RWPE1 (cell line): ENCODE measurements at regions not wholly inside any gene's neighbourhood (a gene's known extent, or its start where the extent isn't known, plus 50 kb on each side); places are given as distances from the start of the nearest gene placed in this dataset.

Source experiments
- CTCF ChIA-PET: fragments of 350-600 bp; sonication (Branson Sonifier 250); formaldehyde crosslinking; extraction: SDS; loops from one replicate; lab custom pipeline; 2021; lab: Yijun Ruan, JAX
- POLR2A ChIA-PET: fragments of 400-600 bp; formaldehyde crosslinking; extraction: SDS; loops from one replicate; lab custom pipeline; 2020; ENCODE audit warnings: antibody characterized with exemption; ENCODE audit not compliant: low non-redundant PET; lab: Yijun Ruan, JAX
- DNase-seq: peaks from one replicate; pipeline ENCODE4 v3.0.0; 2012; ENCODE audit warnings: low spot score
- H3K27ac ChIP-seq: fragments of 450-650 bp; 2 replicates; pipeline ENCODE4 v1.5.1; 2017
- TF ChIP-seq, protein P1 (sequence below): fragments of 450-650 bp; conservative IDR thresholded peaks from 2 replicates; pipeline ENCODE4 v1.5.1; 2017; ENCODE audit warnings: low read depth, mild to moderate bottlenecking

DNA sequence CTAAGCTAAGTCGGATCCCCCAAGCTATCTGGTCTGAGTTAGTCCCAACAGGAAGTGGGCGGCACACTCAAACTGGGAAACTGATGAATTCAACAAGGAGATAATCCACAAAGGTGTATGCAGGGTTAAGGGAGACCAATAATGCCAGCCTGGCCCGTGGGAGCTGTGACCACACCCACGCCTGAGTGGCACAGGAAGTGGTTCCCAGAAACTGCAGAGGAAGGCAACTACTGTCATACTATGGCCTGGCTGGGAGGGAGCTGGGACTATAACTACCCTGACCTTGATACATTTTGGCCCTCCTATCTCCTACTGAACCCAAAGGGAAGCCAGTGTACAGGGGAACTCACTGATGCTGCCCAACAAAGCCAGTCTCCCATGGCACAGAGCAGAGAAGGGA, 85.5 kb upstream of the TDRD3 start:
- DNase-seq: no peak
- TF ChIP-seq, protein P1, sequence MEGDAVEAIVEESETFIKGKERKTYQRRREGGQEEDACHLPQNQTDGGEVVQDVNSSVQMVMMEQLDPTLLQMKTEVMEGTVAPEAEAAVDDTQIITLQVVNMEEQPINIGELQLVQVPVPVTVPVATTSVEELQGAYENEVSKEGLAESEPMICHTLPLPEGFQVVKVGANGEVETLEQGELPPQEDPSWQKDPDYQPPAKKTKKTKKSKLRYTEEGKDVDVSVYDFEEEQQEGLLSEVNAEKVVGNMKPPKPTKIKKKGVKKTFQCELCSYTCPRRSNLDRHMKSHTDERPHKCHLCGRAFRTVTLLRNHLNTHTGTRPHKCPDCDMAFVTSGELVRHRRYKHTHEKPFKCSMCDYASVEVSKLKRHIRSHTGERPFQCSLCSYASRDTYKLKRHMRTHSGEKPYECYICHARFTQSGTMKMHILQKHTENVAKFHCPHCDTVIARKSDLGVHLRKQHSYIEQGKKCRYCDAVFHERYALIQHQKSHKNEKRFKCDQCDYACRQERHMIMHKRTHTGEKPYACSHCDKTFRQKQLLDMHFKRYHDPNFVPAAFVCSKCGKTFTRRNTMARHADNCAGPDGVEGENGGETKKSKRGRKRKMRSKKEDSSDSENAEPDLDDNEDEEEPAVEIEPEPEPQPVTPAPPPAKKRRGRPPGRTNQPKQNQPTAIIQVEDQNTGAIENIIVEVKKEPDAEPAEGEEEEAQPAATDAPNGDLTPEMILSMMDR: no peak
- ChIA-PET CTCF (interaction anchor here (0.6 kb wide), 1 partner anchor 405 kb away, joined by 3 read pairs; no protein-coding TSS in a partner anchor), POLR2A (no interaction called here)
- H3K27ac ChIP-seq: no peak overlapping the region

DNA sequence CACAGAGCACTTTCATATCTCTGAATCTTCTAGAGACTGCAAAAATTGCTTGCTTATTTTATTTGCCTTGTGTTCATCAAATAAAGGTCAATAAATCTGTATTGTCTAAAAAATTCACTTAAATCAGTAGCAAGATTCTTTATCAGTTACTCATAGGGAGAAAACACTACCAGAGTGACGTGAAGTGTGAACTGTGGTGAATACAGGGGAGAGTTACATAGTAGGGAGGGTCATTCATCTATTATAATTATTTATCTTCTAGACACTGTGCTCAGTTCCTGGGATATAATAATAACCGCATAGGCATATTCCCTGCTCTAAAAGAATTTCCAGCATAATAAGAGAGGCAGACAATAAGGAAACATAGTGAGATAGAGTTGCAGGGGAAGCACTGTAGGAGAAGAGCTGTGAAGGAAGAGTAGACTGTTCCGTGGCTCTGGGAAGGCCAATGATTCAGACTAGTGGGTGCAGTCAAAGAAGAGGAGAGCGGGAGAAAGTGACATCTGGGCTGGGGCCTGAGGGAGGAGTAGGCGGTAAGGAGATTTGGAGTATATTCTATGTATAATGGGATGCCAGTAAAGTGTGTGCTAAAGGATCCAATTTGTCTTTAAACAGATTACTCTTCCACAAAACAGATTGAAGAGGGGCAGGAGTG, 84.0 kb upstream of the TDRD3 start:
- ChIA-PET CTCF (no interaction called here), POLR2A (no interaction called here)
- TF ChIP-seq, protein P1: no peak

DNA sequence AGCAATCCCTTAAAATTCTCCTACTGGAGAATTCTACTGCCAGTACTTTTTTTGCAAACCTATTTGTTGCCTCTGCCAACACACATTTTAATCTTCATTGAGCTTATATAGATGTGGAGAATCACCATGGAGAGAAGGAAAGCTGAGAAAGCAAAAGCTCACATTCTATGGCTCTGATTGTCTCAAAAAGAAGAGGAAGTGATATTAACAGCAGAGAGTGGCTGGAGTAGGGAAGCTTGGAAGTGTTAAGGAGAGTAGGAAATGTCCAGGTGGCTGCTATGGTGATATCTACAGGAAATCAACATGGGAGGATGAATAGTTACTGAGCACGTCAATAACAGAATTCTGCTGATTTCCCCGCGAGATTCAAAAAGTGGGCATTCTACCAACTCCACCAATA, 78.8 kb upstream of the TDRD3 start:
- POLR2A ChIA-PET: no interaction called here
- CTCF ChIA-PET: no interaction called here
- H3K27ac ChIP-seq: no peak overlapping the region
- TF ChIP-seq, protein P1: no peak
- DNase-seq: no peak

More for the DNA sequence above, 84.0 kb upstream of the TDRD3 start:
- no peak overlapping the region for H3K27ac ChIP-seq
- no peak for DNase-seq

DNA sequence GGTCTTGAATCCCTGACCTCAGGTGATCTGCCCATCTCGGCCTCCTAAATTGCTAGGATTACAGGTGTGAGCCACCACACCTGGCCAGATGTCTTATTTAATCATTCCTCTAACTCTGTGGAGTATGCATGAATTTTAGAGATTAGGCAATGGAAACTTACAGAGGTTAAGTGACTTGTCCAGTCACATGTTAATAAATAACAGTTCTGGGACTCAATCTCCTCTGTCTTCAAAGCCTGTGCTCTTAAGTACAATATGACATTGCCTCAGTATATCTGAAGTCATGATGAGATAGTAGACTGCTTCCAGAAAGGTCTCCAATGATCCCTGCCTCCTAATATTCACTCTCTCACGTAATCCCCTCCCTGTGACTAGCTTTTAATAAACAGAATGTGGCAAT, 72.9 kb upstream of the TDRD3 start:
- TF ChIP-seq, protein P1: no peak
- no peak overlapping the region for H3K27ac ChIP-seq
- no peak for DNase-seq
- CTCF ChIA-PET: interaction anchor here (0.5 to 0.9 kb wide), 2 partner anchors 25 to 234 kb away, joined by 3 read pairs; no protein-coding TSS in a partner anchor
- POLR2A ChIA-PET: no interaction called here

DNA sequence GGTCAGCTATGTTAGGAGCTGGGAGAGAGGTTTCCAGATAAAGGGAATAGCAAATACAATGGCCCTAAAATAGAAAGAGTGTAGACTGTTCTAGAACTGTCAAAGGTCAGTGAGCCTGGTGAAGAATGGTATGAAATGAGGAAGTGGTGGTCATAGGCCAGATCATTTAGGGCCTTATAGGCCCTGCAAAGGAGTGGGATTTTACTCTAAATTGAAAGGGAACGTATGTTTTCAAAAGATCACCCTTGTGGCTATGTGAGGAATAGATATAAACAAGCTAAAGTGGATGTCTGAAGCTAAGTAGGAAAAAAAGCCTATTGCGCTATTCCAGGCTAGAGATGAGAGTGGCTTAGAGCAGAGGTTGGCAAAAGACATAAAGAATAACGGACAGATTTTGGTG, 70.7 kb upstream of the TDRD3 start:
- ChIA-PET POLR2A (interaction anchor here (0.6 kb wide), 1 partner anchor 48 kb away, joined by 5 read pairs; no protein-coding TSS in a partner anchor), CTCF (no interaction called here)
- no peak for DNase-seq
- TF ChIP-seq, protein P1: no peak
- H3K27ac ChIP-seq: no peak overlapping the region

DNA sequence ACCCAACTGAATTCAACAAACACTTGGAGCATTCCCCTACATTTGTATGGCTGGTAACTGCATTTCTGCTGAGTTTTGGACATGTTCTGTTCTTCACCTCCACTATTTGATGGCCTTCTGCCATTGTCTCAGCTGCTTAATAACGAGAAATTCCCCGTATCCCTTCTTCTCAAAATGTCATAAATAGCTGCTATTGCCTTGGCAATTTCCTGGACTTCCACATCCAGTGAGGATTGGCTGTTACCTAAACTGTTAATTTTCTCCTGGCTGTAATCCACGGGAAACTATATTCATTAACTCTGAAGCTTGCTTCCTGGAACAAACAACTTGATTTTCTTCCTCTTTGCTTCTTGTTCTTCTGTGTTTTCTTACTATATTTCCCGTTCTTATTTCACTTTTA, 69.5 kb upstream of the TDRD3 start:
- H3K27ac ChIP-seq: no peak overlapping the region
- TF ChIP-seq, protein P1: no peak
- ChIA-PET POLR2A (no interaction called here), CTCF (interaction anchor here (0.6 kb wide), 2 partner anchors 13 to 340 kb away, joined by 3 to 4 read pairs; no protein-coding TSS in a partner anchor)
- no peak for DNase-seq
